Lung (tissue), 11 donors: ENCODE measurements at regions not wholly inside any gene's neighbourhood (a gene's known extent, or its start where the extent isn't known, plus 50 kb on each side); places are given as distances from the start of the nearest gene placed in this dataset.

Experiments used
- ATAC-seq: fragments of 200-7000 bp; cut with Tn5 transposase; one replicate; pipeline ENCODE4 v1.9.1; 2020; ENCODE audit warnings: moderate number of reproducible peaks; ENCODE audit not compliant: insufficient read depth, low FRiP score
- DNase-seq, 3 donors: peaks; one replicate each; pipeline ENCODE4 v3.0.0-alpha.2; 2013 to 2017
- H3K27ac ChIP-seq, 2 donors: one replicate each; pipeline ENCODE4 v1.5.1; 2013; ENCODE audit warnings: mild to moderate bottlenecking in 2 of 2, moderate library complexity in 2 of 2, control low read depth in 1 of 2, inconsistent platforms in 1 of 2, low read depth in 1 of 2, low read length in 1 of 2
- H3K27me3 ChIP-seq, 3 donors: one replicate each; pipeline ENCODE4 v1.5.1; 2013; ENCODE audit warnings: low read length in 2 of 3; ENCODE audit not compliant: control insufficient read depth in 3 of 3, insufficient read depth in 3 of 3
- H3K36me3 ChIP-seq, 4 donors: one replicate each; pipeline ENCODE4 v1.5.1; 2013; ENCODE audit warnings: low read length in 4 of 4, mild to moderate bottlenecking in 1 of 4, moderate library complexity in 1 of 4; ENCODE audit not compliant: control insufficient read depth in 4 of 4, insufficient read depth in 4 of 4
- H3K4me1 ChIP-seq, 5 donors: one replicate each; pipeline ENCODE4 v1.5.1; 2013; ENCODE audit warnings: low read length in 5 of 5, mild to moderate bottlenecking in 2 of 5, moderate library complexity in 1 of 5; ENCODE audit not compliant: control insufficient read depth in 5 of 5, insufficient read depth in 5 of 5
- H3K4me3 ChIP-seq: one replicate; pipeline ENCODE4 v1.5.1; 2013; ENCODE audit warnings: mild to moderate bottlenecking, control low read depth, moderate library complexity
- H3K9ac ChIP-seq, 2 donors: one replicate each; pipeline ENCODE4 v1.5.1; 2013; ENCODE audit warnings: low read length in 2 of 2, control low read depth in 1 of 2; ENCODE audit not compliant: insufficient read depth in 1 of 2
- H3K9me3 ChIP-seq, 4 donors: one replicate each; pipeline ENCODE4 v1.5.1; 2013; ENCODE audit warnings: low read length in 3 of 4, mild to moderate bottlenecking in 1 of 4, moderate library complexity in 1 of 4; ENCODE audit not compliant: control insufficient read depth in 4 of 4, insufficient read depth in 3 of 4
- CTCF ChIP-seq: IDR thresholded peaks from 2 replicates; pipeline ENCODE4 v1.5.1; 2012; ENCODE audit warnings: mild to moderate bottlenecking; ENCODE audit errors: control extremely low read depth, extremely low read depth
- WGBS, 2 donors: extraction: QIAGEN DNeasy Blood & Tissue Kit; methylation state at CpG; one replicate each; pipeline ENCODE4 v1.1.7; 2013; 5-methylcytosine and 5-hydroxymethylcytosine counted together
- donor health status: control.
- donor health status: control.
- donor health status: Bipolar disorder and iron deficiency.
- donor health status: healthy.
- donor health status: DM: yes; HTN: yes; CAD: no.

- Histone ChIP-seq H3K9ac (no peak overlapping the region), H3K9me3 (peaks cover 0 to 4% (median 0%) of the 10 kb centered on the region in 4 donors), H3K4me3 (no peak overlapping the region), H3K27ac (no peak overlapping the region), H3K27me3 (no peaks in the 10 kb centered on the region), H3K36me3 (no peaks in the 10 kb centered on the region), H3K4me1 (no peaks in the 10 kb centered on the region)
- ATAC-seq = no peak
- 85 to 87% methylated on average over 9 of the region's 9 CpGs for WGBS, 2 donors
- TF ChIP-seq CTCF = no peak
- no peak for DNase-seq
These were observed 142.8 kb downstream of the EDEM1 start for GRCh38 chr3:5330152-5330810.

GRCh38 chr3:5331567-5332269 lies 144.2 kb downstream of the EDEM1 start:
- no peak for DNase-seq
- no peak overlapping the region for H3K4me3 ChIP-seq
- ATAC-seq = no peak
- H3K9me3 ChIP-seq = peaks cover 0 to 2% (median 0%) of the 10 kb centered on the region in 4 donors
- H3K27ac ChIP-seq = no peak overlapping the region
- H3K27me3 ChIP-seq = no peaks in the 10 kb centered on the region
- H3K36me3 ChIP-seq = no peaks in the 10 kb centered on the region
- TF ChIP-seq CTCF = no peak
- WGBS, 2 donors = 72 to 86% methylated on average over 3 of the region's 3 CpGs
- H3K4me1 ChIP-seq = no peaks in the 10 kb centered on the region
- no peak overlapping the region for H3K9ac ChIP-seq

- no peak for TF ChIP-seq CTCF
These were observed 144.9 kb downstream of the EDEM1 start for GRCh38 chr3:5332270-5332956.

More at GRCh38 chr3:5332270-5332956, 144.9 kb downstream of the EDEM1 start:
- no peaks in the 10 kb centered on the region for H3K36me3 ChIP-seq
- H3K27ac ChIP-seq = no peak overlapping the region
- ATAC-seq (no peak), DNase-seq (no peak)
- 66 to 68% methylated on average over 3 of the region's 3 CpGs for WGBS, 2 donors
- H3K27me3 ChIP-seq = no peaks in the 10 kb centered on the region
- H3K4me1 ChIP-seq = no peaks in the 10 kb centered on the region
- H3K4me3 ChIP-seq = no peak overlapping the region
- H3K9ac ChIP-seq = no peak overlapping the region
- H3K9me3 ChIP-seq = peaks cover 0 to 1% (median 0%) of the 10 kb centered on the region in 4 donors
